PC-3 (cell line): ENCODE measurements at regions not wholly inside any gene's neighbourhood (a gene's known extent, or its start where the extent isn't known, plus 50 kb on each side); places are given as distances from the start of the nearest gene placed in this dataset.

Experiments
- EZH2 ChIP-seq: fragments of 300-600 bp; sonication (generic); IDR thresholded peaks from one replicate; pipeline ENCODE4 v1.6.1; 2017; ENCODE audit warnings: antibody characterized with exemption, mild to moderate bottlenecking, low read length; ENCODE audit not compliant: unreplicated experiment
- EZH2phosphoT487 ChIP-seq: fragments of 300-600 bp; sonication (generic); IDR thresholded peaks from 2 replicates; pipeline ENCODE4 v1.6.1; 2018; ENCODE audit warnings: mild to moderate bottlenecking, antibody characterized with exemption, low read length, borderline replicate concordance
- TF ChIP-seq, protein P1 (sequence below): fragments of 300-600 bp; sonication (generic); conservative IDR thresholded peaks from 2 replicates; pipeline ENCODE4 v1.5.1; 2017; ENCODE audit warnings: antibody characterized with exemption, low read depth, mild to moderate bottlenecking, low read length

DNA sequence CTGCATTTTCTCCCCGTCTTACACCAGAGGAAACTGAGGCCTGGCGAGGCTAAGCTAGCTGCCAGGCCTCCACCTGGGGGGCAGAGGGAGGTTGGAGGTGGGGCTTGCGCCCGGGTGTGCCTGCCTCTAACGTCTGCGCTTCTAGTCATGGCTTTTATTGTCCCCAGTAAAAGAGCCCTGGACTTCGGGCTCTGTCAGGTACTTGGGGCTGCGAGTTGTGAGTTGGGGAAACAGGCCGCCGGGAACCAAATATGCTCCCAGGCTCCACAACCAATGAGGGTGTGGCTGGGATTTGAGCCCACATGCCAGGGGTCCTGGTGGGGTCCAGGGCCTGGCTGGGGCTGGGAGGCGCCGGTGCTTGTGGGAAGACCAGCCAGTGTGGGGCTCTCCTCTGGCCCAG lies 57.4 kb upstream of the NOTCH1 start:
- TF ChIP-seq EZH2phosphoT487, result no peak
- TF ChIP-seq, protein P1, sequence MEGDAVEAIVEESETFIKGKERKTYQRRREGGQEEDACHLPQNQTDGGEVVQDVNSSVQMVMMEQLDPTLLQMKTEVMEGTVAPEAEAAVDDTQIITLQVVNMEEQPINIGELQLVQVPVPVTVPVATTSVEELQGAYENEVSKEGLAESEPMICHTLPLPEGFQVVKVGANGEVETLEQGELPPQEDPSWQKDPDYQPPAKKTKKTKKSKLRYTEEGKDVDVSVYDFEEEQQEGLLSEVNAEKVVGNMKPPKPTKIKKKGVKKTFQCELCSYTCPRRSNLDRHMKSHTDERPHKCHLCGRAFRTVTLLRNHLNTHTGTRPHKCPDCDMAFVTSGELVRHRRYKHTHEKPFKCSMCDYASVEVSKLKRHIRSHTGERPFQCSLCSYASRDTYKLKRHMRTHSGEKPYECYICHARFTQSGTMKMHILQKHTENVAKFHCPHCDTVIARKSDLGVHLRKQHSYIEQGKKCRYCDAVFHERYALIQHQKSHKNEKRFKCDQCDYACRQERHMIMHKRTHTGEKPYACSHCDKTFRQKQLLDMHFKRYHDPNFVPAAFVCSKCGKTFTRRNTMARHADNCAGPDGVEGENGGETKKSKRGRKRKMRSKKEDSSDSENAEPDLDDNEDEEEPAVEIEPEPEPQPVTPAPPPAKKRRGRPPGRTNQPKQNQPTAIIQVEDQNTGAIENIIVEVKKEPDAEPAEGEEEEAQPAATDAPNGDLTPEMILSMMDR, result no peak
- TF ChIP-seq EZH2, result no peak
